ENCODE measurements at regions not wholly inside any gene's neighbourhood (a gene's known extent, or its start where the extent isn't known, plus 50 kb on each side); places are given as distances from the start of the nearest gene placed in this dataset.

DNA sequence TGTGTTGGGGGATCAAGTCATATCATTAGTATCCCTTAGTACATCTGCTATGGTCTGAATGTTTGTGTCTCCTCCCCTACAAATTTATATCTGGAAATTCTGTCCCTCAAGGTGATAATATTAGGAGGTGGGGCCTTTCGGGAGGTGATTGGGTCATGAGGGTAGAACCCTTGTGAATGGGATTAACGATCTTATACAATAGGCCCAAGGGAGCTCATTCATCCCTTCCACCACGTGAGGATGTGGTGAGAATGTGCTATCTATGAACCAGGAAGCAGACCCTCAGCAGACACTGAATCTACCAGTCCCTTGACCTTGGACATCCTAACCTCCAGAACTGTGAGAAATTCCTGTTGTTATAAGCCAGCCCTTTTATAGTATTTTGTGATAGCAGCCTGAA, 110.7 kb downstream of the PTCSC3 start:
- Histone ChIP-seq H3K27ac (replicated peaks) (no peak overlapping the region), H3K4me3 (no peak overlapping the region), H3K27me3 (ENCODE audit: low read depth) (peaks cover 40% of the 10 kb centered on the region), H3K36me3 (no peaks in the 10 kb centered on the region), H3K9me3 (replicated peaks) (no peaks in the 10 kb centered on the region), H3K4me1 (peaks cover 3% of the 10 kb centered on the region)
- no peak for DNase-seq
- TF ChIP-seq CTCF (IDR thresholded peaks at IDR 0.05; ENCODE audit: borderline replicate concordance): no peak
- intact Hi-C loops (cut with micrococcal nuclease): no loop called here

DNA sequence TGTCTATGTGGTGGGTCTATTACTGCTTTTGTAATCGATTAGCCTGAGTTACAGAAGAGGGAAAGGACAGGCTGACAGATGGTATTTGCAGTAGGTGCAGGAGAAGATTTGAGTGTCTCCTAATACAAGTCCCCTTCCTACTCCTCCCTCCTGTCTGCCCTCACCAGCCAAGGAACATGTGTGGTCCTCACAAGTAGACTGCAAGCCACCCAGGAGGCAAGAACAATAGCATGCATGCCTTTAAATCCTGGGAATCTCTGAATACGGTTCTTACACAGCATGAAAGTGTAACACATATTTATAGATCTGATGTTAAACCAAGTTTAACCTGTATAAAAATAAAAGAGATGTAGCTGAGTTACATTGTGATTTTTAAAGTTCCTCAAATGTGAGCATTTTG, 117.0 kb downstream of the PTCSC3 start:
- no peaks in the 10 kb centered on the region for H3K4me1 ChIP-seq
- H3K27me3 ChIP-seq (ENCODE audit: low read depth): no peaks in the 10 kb centered on the region
- H3K36me3 ChIP-seq: no peaks in the 10 kb centered on the region
- no peak for TF ChIP-seq CTCF (IDR thresholded peaks at IDR 0.05; ENCODE audit: borderline replicate concordance)
- intact Hi-C loops (cut with micrococcal nuclease): no loop called here
- H3K9me3 ChIP-seq (replicated peaks): no peaks in the 10 kb centered on the region
- DNase-seq: no peak
- no peak overlapping the region for H3K27ac ChIP-seq (replicated peaks)
- no peak overlapping the region for H3K4me3 ChIP-seq

DNA sequence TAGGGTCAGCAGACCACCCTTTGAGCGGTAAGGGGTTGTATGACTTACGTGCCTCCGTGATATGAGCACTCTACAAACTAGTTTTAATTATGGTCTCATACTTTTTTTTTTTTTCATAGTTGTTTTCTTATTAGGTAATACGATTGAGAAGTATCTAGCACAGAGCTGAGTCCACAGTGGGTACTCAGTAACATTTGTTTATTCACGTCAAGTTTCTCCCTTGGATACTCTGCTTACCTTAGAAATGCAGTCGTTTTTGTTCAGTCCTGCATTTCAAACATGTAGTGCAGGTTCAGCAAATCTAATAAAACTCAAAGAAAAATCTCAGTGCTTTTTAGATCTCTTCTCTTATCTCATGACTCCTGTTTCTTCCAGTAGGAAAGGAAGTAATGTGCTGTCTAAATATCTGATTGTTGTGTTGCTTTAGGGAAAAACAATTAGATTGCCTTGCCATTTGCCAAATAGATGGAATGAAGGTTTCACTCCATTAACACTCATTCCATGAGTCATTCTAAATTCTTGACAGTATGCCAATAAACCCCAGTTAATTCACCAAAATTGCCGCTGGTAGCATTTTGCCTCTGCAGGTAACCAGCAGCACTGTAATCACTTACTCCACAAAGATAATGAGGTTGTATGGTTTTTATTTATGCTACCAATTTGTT, 118.9 kb downstream of the PTCSC3 start:
- no peak for DNase-seq
- H3K9me3 ChIP-seq (replicated peaks): no peaks in the 10 kb centered on the region
- H3K4me3 ChIP-seq: no peak overlapping the region
- H3K4me1 ChIP-seq: no peaks in the 10 kb centered on the region
- no peaks in the 10 kb centered on the region for H3K27me3 ChIP-seq (ENCODE audit: low read depth)
- intact Hi-C loops (cut with micrococcal nuclease): no loop called here
- no peaks in the 10 kb centered on the region for H3K36me3 ChIP-seq
- no peak for TF ChIP-seq CTCF (IDR thresholded peaks at IDR 0.05; ENCODE audit: borderline replicate concordance)
- H3K27ac ChIP-seq (replicated peaks): no peak overlapping the region

DNA sequence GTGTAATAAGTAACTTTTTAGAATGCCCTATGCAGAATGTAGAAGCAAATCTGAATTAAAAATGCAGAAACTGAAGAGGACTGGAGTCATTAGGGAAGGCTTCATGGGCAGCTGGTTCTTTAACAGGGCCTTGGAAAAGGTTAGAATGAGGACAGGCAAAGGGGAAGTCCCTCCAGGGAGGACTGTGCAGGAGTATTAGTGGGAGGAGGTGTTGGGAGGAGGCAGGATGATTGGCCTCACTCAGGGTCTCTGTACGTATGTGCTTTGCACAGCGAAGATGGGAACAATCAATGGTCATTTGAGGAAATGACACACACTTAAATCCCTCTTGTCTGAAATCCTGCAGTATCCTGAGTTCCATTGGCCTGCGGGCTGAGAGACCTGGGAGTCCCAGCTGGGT, 119.7 kb downstream of the PTCSC3 start:
- Histone ChIP-seq H3K27ac (replicated peaks) (no peak overlapping the region), H3K4me3 (no peak overlapping the region), H3K4me1 (no peaks in the 10 kb centered on the region), H3K36me3 (no peaks in the 10 kb centered on the region), H3K9me3 (replicated peaks) (no peaks in the 10 kb centered on the region), H3K27me3 (ENCODE audit: low read depth) (no peaks in the 10 kb centered on the region)
- no peak for TF ChIP-seq CTCF (IDR thresholded peaks at IDR 0.05; ENCODE audit: borderline replicate concordance)
- no peak for DNase-seq
- intact Hi-C loops (cut with micrococcal nuclease): no loop called here

GRCh38 chr14:36055681-36056225, 120.8 kb downstream of the PTCSC3 start:
- intact Hi-C loops (cut with micrococcal nuclease): no loop called here

More at GRCh38 chr14:36055681-36056225, 120.8 kb downstream of the PTCSC3 start:
- TF ChIP-seq CTCF (IDR thresholded peaks at IDR 0.05; ENCODE audit: borderline replicate concordance): no peak
- Histone ChIP-seq H3K9me3 (replicated peaks) (no peaks in the 10 kb centered on the region), H3K4me1 (no peaks in the 10 kb centered on the region), H3K27ac (replicated peaks) (no peak overlapping the region), H3K36me3 (no peaks in the 10 kb centered on the region), H3K4me3 (no peak overlapping the region), H3K27me3 (ENCODE audit: low read depth) (no peaks in the 10 kb centered on the region)
- no peak for DNase-seq

All from left ventricle myocardium inferior (tissue), 1 donor.